ENCODE measurements at regions not wholly inside any gene's neighbourhood (a gene's known extent, or its start where the extent isn't known, plus 50 kb on each side); places are given as distances from the start of the nearest gene placed in this dataset.

DNA sequence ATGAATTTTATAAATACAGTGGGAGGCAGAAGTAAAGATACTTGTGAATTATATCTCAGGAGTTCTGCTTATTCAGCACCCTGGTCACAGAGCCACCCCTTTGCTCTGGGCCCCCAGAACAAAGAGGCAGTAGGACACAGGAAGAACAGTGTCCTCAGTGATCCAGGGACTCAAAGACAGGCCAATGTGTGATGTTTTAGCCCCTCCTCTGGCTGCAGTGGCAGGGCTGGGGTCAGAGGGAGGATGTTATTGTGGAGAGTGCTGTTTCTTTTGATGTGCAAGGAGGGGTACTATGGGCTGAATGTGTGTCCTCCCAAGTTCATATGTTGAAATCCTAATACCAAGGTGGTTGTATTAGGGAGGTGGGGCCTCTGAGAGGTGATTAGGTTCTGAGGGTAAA is 74.1 kb upstream of the MAP3K7 start:
- TF ChIP-seq CTCF (IDR thresholded peaks at IDR 0.05; ENCODE audit: borderline replicate concordance, insufficient read depth, low read depth, low read length), result no peak
- no peak overlapping the region for H3K4me3 ChIP-seq (ENCODE audit: low read depth, low read length)

- no peak overlapping the region for H3K4me3 ChIP-seq (ENCODE audit: low read depth, low read length)
- no peak for TF ChIP-seq CTCF (IDR thresholded peaks at IDR 0.05; ENCODE audit: borderline replicate concordance, insufficient read depth, low read depth, low read length)
These were observed 71.6 kb upstream of the MAP3K7 start for GRCh38 chr6:90658497-90658896.

GRCh38 chr6:90656325-90656724 is 69.5 kb upstream of the MAP3K7 start:
- H3K4me3 ChIP-seq (ENCODE audit: low read depth, low read length), result no peak overlapping the region
- TF ChIP-seq CTCF (IDR thresholded peaks at IDR 0.05; ENCODE audit: borderline replicate concordance, insufficient read depth, low read depth, low read length), result no peak

DNA sequence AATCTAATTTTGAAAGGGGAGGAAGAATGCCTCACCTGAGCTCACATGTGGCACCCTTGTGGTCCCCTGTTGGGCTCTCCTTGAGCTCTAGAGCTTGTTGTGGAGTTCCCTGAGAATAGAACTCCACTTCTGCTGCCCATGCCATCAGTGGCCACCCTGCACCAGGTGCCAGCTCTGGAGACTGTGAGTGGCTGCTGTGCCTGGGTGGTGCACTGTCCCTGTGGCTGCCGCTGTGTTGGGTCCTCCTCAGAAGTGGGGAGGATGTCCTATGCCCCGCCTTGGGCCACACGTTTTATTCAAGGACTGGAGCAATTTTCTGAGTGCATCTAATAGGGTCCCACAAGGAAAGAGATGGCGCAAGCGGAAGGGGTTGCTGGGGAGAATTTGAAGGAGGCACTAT is 67.9 kb upstream of the MAP3K7 start:
- TF ChIP-seq CTCF (IDR thresholded peaks at IDR 0.05; ENCODE audit: borderline replicate concordance, insufficient read depth, low read depth, low read length), result no peak

DNA sequence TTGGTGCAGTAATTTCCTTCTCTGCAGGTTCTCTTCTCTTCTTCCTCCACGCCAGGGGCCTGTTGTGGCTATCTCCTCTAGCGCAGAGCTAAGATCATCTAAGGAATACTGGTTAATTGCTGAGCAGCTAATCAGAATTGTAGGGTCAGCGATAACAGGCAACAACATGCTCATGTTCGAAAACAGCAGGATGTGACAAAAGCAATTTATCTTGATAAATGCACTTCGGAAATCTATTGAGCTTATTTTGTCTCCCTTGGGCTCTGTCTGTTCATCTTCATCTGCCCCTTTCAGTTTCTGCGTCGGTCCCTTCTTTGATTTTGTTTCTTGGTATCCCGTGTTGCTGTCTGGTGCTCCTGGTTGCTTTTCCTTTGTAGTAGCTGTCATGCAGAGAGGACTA is 67.3 kb upstream of the MAP3K7 start:
- no peak overlapping the region for H3K4me3 ChIP-seq (ENCODE audit: low read depth, low read length)

More for the DNA sequence above, 67.9 kb upstream of the MAP3K7 start:
- no peak overlapping the region for H3K4me3 ChIP-seq (ENCODE audit: low read depth, low read length)

DNA sequence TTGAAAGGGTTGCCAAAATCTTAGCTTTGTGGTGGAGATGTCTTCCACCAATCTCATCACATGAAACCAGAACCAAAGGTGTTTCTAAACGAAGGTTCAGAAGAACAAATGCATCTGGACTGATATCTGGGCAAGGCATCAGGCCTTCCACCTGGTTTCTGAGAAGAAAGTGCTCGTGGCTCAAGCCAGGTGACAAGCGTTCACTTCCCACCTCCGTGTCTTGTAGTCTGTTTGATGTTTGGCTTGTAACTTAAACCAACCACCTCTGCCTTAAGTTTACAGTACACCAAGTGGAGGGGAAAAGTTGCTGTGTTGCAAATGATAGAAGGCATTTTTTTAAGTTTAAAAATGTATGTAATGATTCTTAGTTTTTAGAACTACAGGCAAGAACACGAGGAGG is 66.9 kb upstream of the MAP3K7 start:
- H3K4me3 ChIP-seq (ENCODE audit: low read depth, low read length), result no peak overlapping the region
- no peak for TF ChIP-seq CTCF (IDR thresholded peaks at IDR 0.05; ENCODE audit: borderline replicate concordance, insufficient read depth, low read depth, low read length)

More for the DNA sequence above, 67.3 kb upstream of the MAP3K7 start:
- no peak for TF ChIP-seq CTCF (IDR thresholded peaks at IDR 0.05; ENCODE audit: borderline replicate concordance, insufficient read depth, low read depth, low read length)

GRCh38 chr6:90650041-90650940 is 63.4 kb upstream of the MAP3K7 start:
- TF ChIP-seq CTCF (IDR thresholded peaks at IDR 0.05; ENCODE audit: borderline replicate concordance, insufficient read depth, low read depth, low read length), result no peak
- H3K4me3 ChIP-seq (ENCODE audit: low read depth, low read length), result no peak overlapping the region

Measured in GM12875 (cell line).